ELF-1 (cell line): ENCODE measurements at regions not wholly inside any gene's neighbourhood (a gene's known extent, or its start where the extent isn't known, plus 50 kb on each side); places are given as distances from the start of the nearest gene placed in this dataset.
A peak's percentile ranks its signal among the peaks of the same experiment; 100 is the strongest.

Experiments
- DNase-seq: peaks from one replicate; pipeline ENCODE4 v3.0.0-alpha.2; 2016; ENCODE audit warnings: low read depth, low spot score

DNA sequence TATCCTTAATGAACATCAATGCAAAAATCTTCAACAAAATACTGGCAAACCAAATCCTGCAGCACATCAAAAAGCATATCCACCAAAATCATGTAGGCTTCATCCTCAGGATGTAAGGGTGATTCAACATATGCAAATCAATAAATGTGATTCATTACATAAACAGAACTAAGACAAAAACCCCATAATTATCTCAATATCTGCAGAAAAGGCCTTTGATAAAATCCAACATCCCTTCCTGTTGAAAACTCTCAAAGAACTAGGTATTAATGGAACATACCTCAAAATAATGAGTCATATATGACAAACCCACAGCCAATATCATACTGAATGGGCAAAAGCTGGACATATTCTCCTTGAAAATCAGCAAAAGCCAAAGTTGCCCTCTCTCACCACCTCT lies 54.6 kb upstream of the DEPDC1 start:
- DNase-seq = no peak

- DNase-seq = no peak
Observed at GRCh38 chr1:68558321-68559026, 61.6 kb upstream of the DEPDC1 start.

DNA sequence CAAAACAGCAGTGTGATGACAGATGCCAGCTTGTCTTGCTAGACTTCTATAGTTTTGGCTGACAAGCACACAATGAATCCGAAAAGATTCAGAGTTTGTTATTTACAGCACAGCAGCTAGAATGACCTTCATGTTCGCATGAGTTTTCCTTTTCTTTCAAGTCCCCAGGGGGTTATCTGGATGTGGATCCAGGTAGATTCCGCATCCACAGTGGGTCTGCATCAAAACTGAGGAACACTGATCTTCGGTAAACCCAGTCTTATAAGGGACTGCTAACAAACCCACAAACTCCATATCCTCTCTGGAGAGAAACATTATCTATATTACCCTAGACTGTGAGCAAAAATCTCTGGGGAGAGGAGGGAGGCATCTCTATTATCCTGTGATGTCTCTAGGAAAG lies 69.0 kb upstream of the DEPDC1 start:
- DNase-seq = no peak

DNA sequence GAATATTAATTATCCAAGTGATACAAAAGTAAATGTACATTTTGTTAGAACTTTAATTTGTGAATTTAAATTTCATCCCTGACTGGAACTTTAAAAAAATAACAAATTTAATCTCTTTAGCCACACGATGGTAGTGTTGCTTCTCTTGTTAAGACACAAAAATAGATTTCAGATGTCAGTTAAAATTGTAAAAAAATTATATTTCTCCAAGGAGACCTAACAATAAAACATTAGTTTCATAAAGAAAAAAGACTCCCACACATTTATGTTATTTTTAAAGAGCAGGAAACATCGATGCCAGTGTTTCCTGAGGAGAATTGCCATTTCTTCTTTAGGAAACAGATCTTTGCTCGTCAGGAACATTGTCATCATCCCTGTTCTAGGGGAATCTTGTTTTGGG lies 74.0 kb upstream of the DEPDC1 start:
- no peak for DNase-seq

- no peak for DNase-seq
Observed at GRCh38 chr1:68571454-68572235, 74.8 kb upstream of the DEPDC1 start.

DNA sequence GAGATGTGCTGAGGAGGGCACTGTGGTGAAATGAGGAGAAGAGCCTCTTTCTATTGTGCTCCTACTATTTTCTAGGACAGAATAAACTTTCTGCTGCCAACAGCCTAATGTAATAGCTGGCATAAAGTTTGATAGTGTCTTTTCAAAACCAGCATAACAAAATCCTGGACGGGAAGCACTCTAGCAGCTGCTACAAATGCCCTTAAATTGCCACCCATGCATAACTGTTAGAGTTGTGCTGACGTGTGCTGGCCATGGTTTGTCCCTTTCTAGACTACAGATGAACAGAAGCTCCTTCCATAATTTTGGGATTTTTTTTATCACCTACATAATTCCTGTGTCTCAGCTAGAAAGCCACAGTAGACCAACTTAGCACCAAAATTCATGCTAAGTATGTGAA lies 88.5 kb upstream of the DEPDC1 start:
- no peak for DNase-seq

- DNase-seq = no peak
Observed at GRCh38 chr1:68586766-68587165, 89.9 kb upstream of the DEPDC1 start.

- no peak for DNase-seq
Observed at GRCh38 chr1:68588304-68588703, 91.4 kb upstream of the DEPDC1 start.

DNA sequence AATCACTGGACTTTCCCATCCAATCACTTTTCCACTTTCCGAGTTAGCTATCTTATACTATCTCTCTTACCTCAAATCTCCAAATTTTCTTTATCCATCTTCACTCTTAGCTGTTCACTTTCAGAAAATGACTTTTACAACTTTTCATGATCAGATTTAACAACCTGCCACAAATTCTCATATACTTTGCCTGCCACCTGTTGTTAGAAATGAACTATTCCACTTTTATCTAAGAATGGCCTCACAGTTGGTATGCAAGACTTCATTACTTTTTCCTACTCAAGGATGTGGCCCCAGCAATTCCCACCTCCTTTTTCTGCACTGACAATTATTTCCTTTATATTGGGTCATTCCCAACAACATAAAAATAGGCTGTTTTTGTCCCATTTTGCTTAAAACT lies 93.6 kb upstream of the DEPDC1 start:
- DNase-seq = no peak

GRCh38 chr1:68594851-68595250 lies 98.0 kb upstream of the DEPDC1 start:
- DNase-seq = no peak

- peak; percentile 27 for DNase-seq
Observed at GRCh38 chr1:68600049-68600661, 103.3 kb upstream of the DEPDC1 start.

DNA sequence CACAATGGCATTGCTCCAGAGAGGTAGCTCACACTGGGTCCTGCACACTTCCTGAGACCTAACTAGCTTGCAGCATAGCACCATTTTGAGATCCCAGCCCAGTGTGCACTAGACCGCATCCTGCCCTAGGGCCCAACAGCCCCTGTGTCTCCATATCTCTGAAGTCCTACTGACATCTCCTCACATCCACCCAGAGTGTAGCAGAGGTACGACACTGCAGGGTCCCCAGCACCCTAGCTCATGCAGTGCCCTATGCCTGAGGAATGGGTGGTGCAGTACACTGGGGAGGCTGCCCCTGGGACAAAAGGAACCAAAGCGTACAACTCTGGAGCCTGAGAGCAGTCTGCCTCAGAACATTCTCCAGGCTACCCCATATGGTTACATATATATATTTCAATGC lies 111.4 kb upstream of the DEPDC1 start:
- DNase-seq = no peak

- no peak for DNase-seq
Observed at GRCh38 chr1:68615312-68615711, 118.4 kb upstream of the DEPDC1 start.

DNA sequence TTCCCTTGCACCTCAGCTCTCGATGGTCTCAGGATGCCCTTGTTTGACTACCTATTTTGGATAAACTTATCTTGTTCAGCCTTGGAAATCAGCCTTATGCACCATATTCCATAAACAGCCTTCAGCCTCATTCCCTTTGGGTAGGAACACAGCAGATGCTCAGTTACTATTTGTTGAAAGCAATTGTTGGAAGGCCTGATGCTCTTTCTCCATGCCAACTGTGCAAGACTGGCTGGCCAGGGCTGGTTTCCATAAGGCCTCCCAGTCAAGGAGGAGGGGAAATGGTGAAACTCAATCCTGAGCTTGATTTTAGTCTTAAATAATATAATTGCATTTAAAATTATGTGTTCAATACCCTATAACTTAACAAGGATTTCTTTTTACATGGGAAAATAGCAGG lies 121.1 kb upstream of the DEPDC1 start:
- DNase-seq = no peak

DNA sequence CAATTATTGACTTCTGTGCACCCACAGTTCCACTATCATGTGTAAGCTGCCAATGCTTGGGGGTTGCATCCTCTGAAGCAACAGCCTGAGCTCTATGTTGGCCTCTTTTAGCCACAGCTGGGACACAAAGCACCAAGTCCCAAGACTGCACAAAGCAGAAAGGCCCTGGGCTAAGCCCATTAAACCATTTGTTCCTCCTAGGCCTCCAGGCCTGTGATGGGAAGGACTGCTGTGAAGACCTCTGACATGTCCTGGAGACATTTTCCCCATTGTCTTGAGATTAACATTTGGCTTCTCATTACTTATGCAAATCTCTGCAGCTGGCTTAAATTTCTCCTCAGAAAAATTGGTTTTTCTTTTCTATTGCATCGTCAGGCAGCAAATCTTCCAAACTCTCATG lies 123.7 kb upstream of the DEPDC1 start:
- DNase-seq = no peak

DNA sequence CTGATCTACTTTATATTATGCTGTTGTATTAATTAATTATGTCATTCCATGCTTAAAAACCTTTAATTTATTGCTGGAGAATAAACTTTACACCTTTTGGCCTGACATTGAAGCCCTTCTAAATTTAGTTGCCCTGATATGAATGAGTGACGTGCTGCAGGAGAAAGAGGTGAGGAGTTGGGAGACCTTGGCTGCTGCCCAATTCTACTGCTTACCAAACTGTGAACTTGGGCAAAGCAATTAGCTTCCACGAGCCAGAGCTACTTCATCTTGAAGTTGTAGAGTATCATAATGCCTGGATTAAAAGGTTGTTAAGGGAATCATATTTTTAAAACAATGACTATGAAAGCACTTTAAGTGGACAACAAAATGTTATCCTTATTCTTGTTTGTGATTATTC lies 126.8 kb upstream of the DEPDC1 start:
- DNase-seq = no peak

DNA sequence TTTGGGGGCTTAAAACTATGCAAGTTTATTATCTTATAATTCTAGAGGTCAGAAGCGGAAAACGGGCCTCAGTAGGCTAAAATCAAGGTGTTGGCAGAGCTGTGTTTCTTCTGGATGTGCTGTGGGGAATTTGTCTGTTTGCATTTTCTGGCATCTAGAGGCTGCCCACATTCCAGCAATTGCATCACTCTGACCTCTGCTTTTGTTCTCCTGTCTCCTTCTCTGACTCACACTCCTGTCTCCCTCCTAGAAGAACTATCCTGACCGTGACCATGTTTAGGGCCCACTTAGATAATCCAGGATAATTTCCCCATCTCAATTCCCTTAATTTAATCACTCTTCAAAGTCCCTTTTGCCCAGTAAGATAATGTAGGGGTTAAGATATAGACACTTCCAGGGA lies 127.4 kb upstream of the DEPDC1 start:
- peak; percentile 53 for DNase-seq

DNA sequence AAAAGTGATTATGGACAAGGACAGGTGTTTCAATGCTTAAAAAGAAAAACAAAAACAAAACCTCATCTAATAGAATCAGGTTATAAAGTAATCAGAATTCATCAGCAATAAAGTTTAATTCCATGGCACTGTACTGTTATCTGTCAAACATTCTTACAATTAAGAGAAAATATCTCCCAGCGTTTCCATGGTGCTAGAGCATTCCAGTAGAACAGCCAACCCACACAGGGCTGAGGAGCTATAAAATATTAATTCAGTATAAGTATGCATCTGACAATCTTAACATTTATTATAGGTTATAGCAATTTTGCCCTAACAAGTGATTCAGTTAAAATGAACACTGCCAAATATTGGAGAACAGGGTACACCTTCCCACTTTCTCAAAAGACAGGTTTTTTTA lies 128.7 kb upstream of the DEPDC1 start:
- DNase-seq = no peak

- DNase-seq = no peak
Observed at GRCh38 chr1:68633141-68633919, 136.4 kb upstream of the DEPDC1 start.

GRCh38 chr1:68644504-68644903 lies 147.6 kb upstream of the DEPDC1 start:
- no peak for DNase-seq

DNA sequence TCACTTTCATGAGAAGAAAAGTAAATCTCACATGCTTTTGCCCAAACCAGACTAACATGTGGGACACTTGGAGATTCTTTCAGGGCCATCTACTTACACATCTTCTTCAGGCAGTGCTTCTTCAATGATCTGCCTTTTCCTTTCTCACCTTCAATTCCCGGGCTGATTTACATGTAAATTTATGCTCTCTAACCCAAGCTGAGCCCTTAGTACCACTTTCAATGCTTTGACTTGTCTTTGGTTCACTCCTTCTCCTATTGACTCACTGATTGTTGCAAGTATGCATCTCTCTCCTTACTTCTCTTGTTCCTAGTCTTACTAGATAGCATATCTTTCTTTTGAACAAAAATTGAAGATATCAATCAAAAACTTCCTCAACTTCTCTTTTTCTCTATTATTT lies 154.2 kb upstream of the DEPDC1 start:
- no peak for DNase-seq

- no peak for DNase-seq
Observed at GRCh38 chr1:68653882-68654281, 157.0 kb upstream of the DEPDC1 start.
